Neural cell (in vitro differentiated cells): ENCODE measurements at regions not wholly inside any gene's neighbourhood (a gene's known extent, or its start where the extent isn't known, plus 50 kb on each side); places are given as distances from the start of the nearest gene placed in this dataset.

Experiments used
- H2AFZ ChIP-seq: fragments of 200-600, 300-800 bp; sonication (generic), shearing (Covaris generic); 2 replicates; pipeline ENCODE4 v1.6.0; 2014; ENCODE audit warnings: low read depth, mild to moderate bottlenecking, antibody characterized with exemption, low read length, moderate library complexity
- H3F3A ChIP-seq: fragments of 200-600 bp; shearing (Covaris generic); 2 replicates; pipeline ENCODE4 v1.6.1; 2016; ENCODE audit warnings: mild to moderate bottlenecking, moderate library complexity, mixed read lengths, antibody characterized with exemption, low read length; ENCODE audit not compliant: insufficient read depth, poor library complexity, severe bottlenecking
- H3K27ac ChIP-seq: fragments of 200-600, 300-800 bp; sonication (generic), shearing (Covaris generic); 2 replicates; pipeline ENCODE4 v1.5.1; 2014; ENCODE audit warnings: mild to moderate bottlenecking, low read length, moderate library complexity
- H3K27me3 ChIP-seq: fragments of 300-800, 200-600 bp; sonication (generic), shearing (Covaris generic); 2 replicates; pipeline ENCODE4 v1.6.0; 2014; ENCODE audit warnings: mild to moderate bottlenecking, low read depth, low read length, moderate library complexity; ENCODE audit not compliant: insufficient read depth
- H3K36me3 ChIP-seq: fragments of 300-800, 200-600 bp; sonication (generic), shearing (Covaris generic); 2 replicates; pipeline ENCODE4 v1.5.1; 2014; ENCODE audit warnings: mild to moderate bottlenecking, antibody characterized with exemption, low read length, moderate library complexity; ENCODE audit not compliant: insufficient read depth
- H3K4me2 ChIP-seq: fragments of 300-800, 200-600 bp; sonication (generic), shearing (Covaris generic); 2 replicates; pipeline ENCODE4 v1.6.0; 2014; ENCODE audit warnings: mild to moderate bottlenecking, low read length
- H3K4me3 ChIP-seq: fragments of 300-800, 200-600 bp; sonication (generic), shearing (Covaris generic); 2 replicates; pipeline ENCODE4 v1.5.1; 2014; ENCODE audit warnings: mild to moderate bottlenecking, low read length, moderate library complexity
- H3K79me2 ChIP-seq: fragments of 200-600 bp; shearing (Covaris generic); replicated peaks from 2 replicates; pipeline ENCODE4 v1.6.0; 2014; ENCODE audit warnings: mild to moderate bottlenecking, low read length, moderate library complexity; ENCODE audit not compliant: insufficient read depth
- H3K9ac ChIP-seq: fragments of 300-800, 200-600 bp; sonication (generic), shearing (Covaris generic); 2 replicates; pipeline ENCODE4 v1.6.1; 2016; ENCODE audit warnings: mild to moderate bottlenecking, low read length, mixed read lengths
- H3K9me2 ChIP-seq: fragments of 200-600 bp; shearing (Covaris generic); 2 replicates; pipeline ENCODE4 v1.6.1; 2016; ENCODE audit warnings: mild to moderate bottlenecking, low read length, mixed read lengths; ENCODE audit not compliant: insufficient read depth
- H3K9me3 ChIP-seq: fragments of 200-600, 300-800 bp; sonication (generic), shearing (Covaris generic); 2 replicates; pipeline ENCODE4 v1.6.1; 2016; ENCODE audit warnings: mild to moderate bottlenecking, mixed run types, low read length, moderate library complexity, mixed read lengths
- H4K20me1 ChIP-seq: fragments of 200-600 bp; shearing (Covaris generic); 2 replicates; pipeline ENCODE4 v1.6.1; 2016; ENCODE audit warnings: mild to moderate bottlenecking, mixed run types; ENCODE audit not compliant: insufficient read depth
- CTCF ChIP-seq: fragments of 450-650 bp; IDR thresholded peaks from 2 replicates; pipeline ENCODE4 v1.5.1; 2014; ENCODE audit warnings: antibody characterized with exemption, mild to moderate bottlenecking, moderate library complexity; ENCODE audit not compliant: poor library complexity, severe bottlenecking
- EP300 ChIP-seq: fragments of 450-650 bp; conservative IDR thresholded peaks from 2 replicates; pipeline ENCODE4 v1.6.1; 2014; ENCODE audit warnings: antibody characterized with exemption, mild to moderate bottlenecking, moderate library complexity; ENCODE audit not compliant: poor library complexity, severe bottlenecking
- EZH2 ChIP-seq: fragments of 200-600, 300-800 bp; shearing (Covaris generic), sonication (generic); IDR thresholded peaks from 2 replicates; pipeline ENCODE4 v1.6.1; 2014; ENCODE audit warnings: antibody characterized with exemption, low read length, borderline replicate concordance, mild to moderate bottlenecking; ENCODE audit not compliant: insufficient read depth, poor library complexity, severe bottlenecking
- MXI1 ChIP-seq: fragments of 450-650 bp; conservative IDR thresholded peaks from 2 replicates; pipeline ENCODE4 v1.6.1; 2014; ENCODE audit warnings: antibody characterized with exemption, mild to moderate bottlenecking; ENCODE audit not compliant: poor library complexity, severe bottlenecking
- POLR2AphosphoS5 ChIP-seq: IDR thresholded peaks from 2 replicates; pipeline ENCODE4 v1.6.1; 2012
- RAD21 ChIP-seq: fragments of 450-650 bp; conservative IDR thresholded peaks from 2 replicates; pipeline ENCODE4 v1.6.1; 2014; ENCODE audit warnings: antibody characterized with exemption, mild to moderate bottlenecking, moderate library complexity
- REST ChIP-seq: IDR thresholded peaks from 2 replicates; pipeline ENCODE4 v1.6.1; 2012; ENCODE audit warnings: borderline replicate concordance
- SMC3 ChIP-seq: fragments of 450-650 bp; conservative IDR thresholded peaks from 2 replicates; pipeline ENCODE4 v1.6.1; 2014; ENCODE audit warnings: antibody characterized with exemption, mild to moderate bottlenecking, moderate library complexity; ENCODE audit not compliant: poor library complexity
- TAF1 ChIP-seq: IDR thresholded peaks from 2 replicates; pipeline ENCODE4 v1.6.1; 2012; ENCODE audit warnings: low read depth

GRCh38 chr15:94639701-94640100 is 408.3 kb downstream of the MCTP2 start:
- no peak for TF ChIP-seq SMC3
- no peak for TF ChIP-seq TAF1
- TF ChIP-seq REST = no peak
- no peak for TF ChIP-seq MXI1
- no peak for TF ChIP-seq CTCF
- TF ChIP-seq EP300 = no peak
- TF ChIP-seq RAD21 = no peak
- TF ChIP-seq EZH2 = no peak
- TF ChIP-seq POLR2AphosphoS5 = no peak
- no peak overlapping the region for H3K4me2 ChIP-seq
- no peaks in the 10 kb centered on the region for H3K9me3 ChIP-seq

GRCh38 chr15:94644433-94644832 is 413.1 kb downstream of the MCTP2 start:
- Histone ChIP-seq H3K27me3 (no peaks in the 10 kb centered on the region), H3K9me3 (no peaks in the 10 kb centered on the region), H3K27ac (no peak overlapping the region), H3K9ac (no peak overlapping the region), H3K4me2 (no peak overlapping the region), H3K36me3 (no peaks in the 10 kb centered on the region), H3F3A (no peaks in the 10 kb centered on the region), H2AFZ (no peak overlapping the region), H3K9me2 (no peaks in the 10 kb centered on the region), H3K4me3 (no peak overlapping the region), H3K79me2 (no peaks in the 10 kb centered on the region), H4K20me1 (no peaks in the 10 kb centered on the region)
- TF ChIP-seq TAF1 = no peak
- no peak for TF ChIP-seq POLR2AphosphoS5
- no peak for TF ChIP-seq MXI1
- no peak for TF ChIP-seq REST
- no peak for TF ChIP-seq RAD21
- no peak for TF ChIP-seq SMC3
- no peak for TF ChIP-seq EP300
- TF ChIP-seq CTCF = no peak

More at GRCh38 chr15:94639701-94640100, 408.3 kb downstream of the MCTP2 start:
- H3K9me2 ChIP-seq = no peaks in the 10 kb centered on the region
- H3K36me3 ChIP-seq = no peaks in the 10 kb centered on the region
- H4K20me1 ChIP-seq = no peaks in the 10 kb centered on the region
- H3K27ac ChIP-seq = no peak overlapping the region
- no peaks in the 10 kb centered on the region for H3F3A ChIP-seq
- H2AFZ ChIP-seq = no peak overlapping the region
- no peak overlapping the region for H3K9ac ChIP-seq
- no peaks in the 10 kb centered on the region for H3K79me2 ChIP-seq
- H3K4me3 ChIP-seq = no peak overlapping the region
- no peaks in the 10 kb centered on the region for H3K27me3 ChIP-seq
